OCI-LY3 (cell line): ENCODE measurements at regions not wholly inside any gene's neighbourhood (a gene's known extent, or its start where the extent isn't known, plus 50 kb on each side); places are given as distances from the start of the nearest gene placed in this dataset.

Experiments
- CTCF ChIP-seq: fragments of 200-600, 300-600 bp; sonication (generic); IDR thresholded peaks from 2 replicates; pipeline ENCODE4 v1.5.1; 2014; ENCODE audit warnings: antibody characterized with exemption, low read length, low read depth
- EZH2phosphoT487 ChIP-seq: fragments of 200-600 bp; shearing (Covaris generic); IDR thresholded peaks from 2 replicates; pipeline ENCODE4 v1.6.1; 2018; ENCODE audit warnings: antibody characterized with exemption, mixed run types, low read depth

GRCh38 chr2:144830543-144830942 is 310.6 kb upstream of the ZEB2 start:
- TF ChIP-seq CTCF (no peak), EZH2phosphoT487 (no peak)
